Panc1 (cell line): ENCODE measurements at regions not wholly inside any gene's neighbourhood (a gene's known extent, or its start where the extent isn't known, plus 50 kb on each side); places are given as distances from the start of the nearest gene placed in this dataset.

ENCODE experiments used
- CTCF ChIP-seq: fragments of 450-650 bp; IDR thresholded peaks from 2 replicates; pipeline ENCODE4 v1.5.1; 2017; ENCODE audit warnings: mild to moderate bottlenecking
- POLR2AphosphoS5 ChIP-seq: IDR thresholded peaks from 2 replicates; pipeline ENCODE4 v1.6.1; 2012; ENCODE audit warnings: mild to moderate bottlenecking, low read depth, low read length, moderate library complexity
- REST ChIP-seq, 2 experiments: IDR thresholded peaks; 2 replicates each; pipeline ENCODE4 v1.6.1; 2011 to 2012; ENCODE audit warnings: low read depth in 2 of 2, control low read depth in 1 of 2, low read length in 1 of 2, mild to moderate bottlenecking in 1 of 2, moderate library complexity in 1 of 2; ENCODE audit not compliant: insufficient read depth in 1 of 2
- SIN3A ChIP-seq: IDR thresholded peaks from 2 replicates; pipeline ENCODE4 v1.6.1; 2012; ENCODE audit warnings: low read depth, mild to moderate bottlenecking, low read length, moderate library complexity, borderline replicate concordance; ENCODE audit not compliant: insufficient read depth
- TCF7L2 ChIP-seq: IDR thresholded peaks from 2 replicates; pipeline ENCODE4 v1.6.1; 2011; ENCODE audit warnings: mild to moderate bottlenecking, low read depth, low read length, inconsistent platforms

GRCh38 chr3:159882367-159882766, 106.3 kb upstream of the IL12A start:
- TF ChIP-seq CTCF, result no peak
- TF ChIP-seq POLR2AphosphoS5, result no peak
- TF ChIP-seq TCF7L2, result no peak
- TF ChIP-seq REST (IDR thresholded peaks at IDR 0.05; ENCODE audit: insufficient read depth in 1 of 2, low read depth in 2 of 2, low read length in 1 of 2), result no peak
- no peak for TF ChIP-seq SIN3A
